ENCODE measurements at regions not wholly inside any gene's neighbourhood (a gene's known extent, or its start where the extent isn't known, plus 50 kb on each side); places are given as distances from the start of the nearest gene placed in this dataset.

- TF ChIP-seq CTCF (conservative IDR thresholded peaks at IDR 0.05; ENCODE audit: low read depth, low read length) = no peak
- no peak overlapping the region for H3K4me3 ChIP-seq (ENCODE audit: low read length)
- peak; percentile 73 for DNase-seq (ENCODE audit: low read depth)
These were observed 1081.9 kb downstream of the SLITRK1 start for GRCh38 chr13:82800391-82800790.

GRCh38 chr13:82797876-82798275, 1084.4 kb downstream of the SLITRK1 start:
- no peak for TF ChIP-seq CTCF (conservative IDR thresholded peaks at IDR 0.05; ENCODE audit: low read depth, low read length)
- DNase-seq (ENCODE audit: low read depth) = no peak
- H3K4me3 ChIP-seq (ENCODE audit: low read length) = no peak overlapping the region

GRCh38 chr13:82791035-82791434, 1091.2 kb downstream of the SLITRK1 start:
- no peak for TF ChIP-seq CTCF (conservative IDR thresholded peaks at IDR 0.05; ENCODE audit: low read depth, low read length)
- H3K4me3 ChIP-seq (ENCODE audit: low read length) = no peak overlapping the region
- no peak for DNase-seq (ENCODE audit: low read depth)

GRCh38 chr13:82772816-82773215, 1109.5 kb downstream of the SLITRK1 start:
- no peak for DNase-seq (ENCODE audit: low read depth)
- H3K4me3 ChIP-seq (ENCODE audit: low read length) = no peak overlapping the region
- TF ChIP-seq CTCF (conservative IDR thresholded peaks at IDR 0.05; ENCODE audit: low read depth, low read length) = no peak

GRCh38 chr13:82766732-82767321, 1115.4 kb downstream of the SLITRK1 start:
- H3K4me3 ChIP-seq (ENCODE audit: low read length) = no peak overlapping the region
- DNase-seq (ENCODE audit: low read depth) = no peak
- TF ChIP-seq CTCF (conservative IDR thresholded peaks at IDR 0.05; ENCODE audit: low read depth, low read length) = no peak

- H3K4me3 ChIP-seq (ENCODE audit: low read length) = no peak overlapping the region
- DNase-seq (ENCODE audit: low read depth) = no peak
- peak; percentile 52 for TF ChIP-seq CTCF (conservative IDR thresholded peaks at IDR 0.05; ENCODE audit: low read depth, low read length)
These were observed 1124.2 kb downstream of the SLITRK1 start for GRCh38 chr13:82758044-82758443.

GRCh38 chr13:82751206-82751605, 1131.1 kb downstream of the SLITRK1 start:
- H3K4me3 ChIP-seq (ENCODE audit: low read length) = no peak overlapping the region
- DNase-seq (ENCODE audit: low read depth) = no peak
- TF ChIP-seq CTCF (conservative IDR thresholded peaks at IDR 0.05; ENCODE audit: low read depth, low read length) = no peak
